ENCODE measurements at regions not wholly inside any gene's neighbourhood (a gene's known extent, or its start where the extent isn't known, plus 50 kb on each side); places are given as distances from the start of the nearest gene placed in this dataset.

DNA sequence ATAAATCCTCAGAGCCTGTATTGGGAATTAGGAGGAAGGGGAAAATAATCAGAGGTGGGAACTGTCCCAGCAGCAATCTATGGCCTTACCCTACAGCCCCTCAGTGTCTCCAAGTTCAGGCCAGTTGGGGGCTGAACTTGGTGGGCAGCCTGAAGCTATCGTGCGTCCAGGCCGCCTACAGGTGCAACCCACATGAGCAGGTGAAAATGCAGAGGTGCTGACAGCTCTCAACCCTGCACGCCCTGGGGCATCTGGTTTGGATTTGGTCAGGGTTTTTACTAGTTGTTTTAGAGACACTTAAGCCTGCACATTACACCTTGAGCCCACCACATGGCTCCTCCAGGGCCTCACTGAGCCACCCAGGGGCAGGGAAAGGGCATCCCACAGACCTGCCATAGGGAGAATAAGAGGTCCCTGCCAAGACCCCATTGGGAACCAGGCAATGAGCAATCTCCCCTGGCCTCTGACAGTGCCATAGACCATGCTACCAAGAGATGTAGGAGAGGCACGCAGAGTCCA, 209.5 kb downstream of the FOXD2 start:
- H3K27ac Mint-ChIP-seq = no peak overlapping the region

DNA sequence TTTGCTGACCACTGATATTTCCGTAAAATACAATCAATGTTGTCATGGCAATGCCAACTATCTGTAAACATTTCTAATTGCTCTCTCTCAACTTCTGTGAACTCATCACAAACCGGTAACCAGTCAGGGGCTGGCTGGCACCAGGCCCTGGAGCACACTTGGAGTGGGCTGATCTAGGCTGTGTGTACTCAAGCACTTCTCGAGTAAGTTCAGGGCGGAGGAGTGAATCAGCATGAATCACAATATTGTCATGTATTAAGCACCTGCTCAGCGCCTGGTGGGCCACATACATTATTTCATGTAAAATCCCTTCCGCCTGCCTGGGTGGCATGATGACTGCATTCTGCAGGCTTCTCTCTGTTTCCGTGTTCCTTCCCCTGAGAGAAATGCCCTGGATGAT, 212.4 kb downstream of the FOXD2 start:
- Mint-ChIP-seq H3K27ac (no peak overlapping the region), H3K4me1 (no peaks in the 10 kb centered on the region), H3K9me3 (ENCODE audit: low read depth) (no peaks in the 10 kb centered on the region), H3K36me3 (ENCODE audit: low read depth) (no peaks in the 10 kb centered on the region), H3K4me3 (no peak overlapping the region), H3K27me3 (peaks cover 14% of the 10 kb centered on the region)
- DNase-seq (no peak), ATAC-seq (no peak)
- POLR2A ChIA-PET = no interaction called here
- intact Hi-C loops (cut with DNase I, micrococcal nuclease) = no loop called here
- CTCF ChIA-PET = no interaction called here

More for the DNA sequence above, 209.5 kb downstream of the FOXD2 start:
- ChIA-PET CTCF (no interaction called here), POLR2A (no interaction called here)
- H3K27me3 Mint-ChIP-seq = peaks cover 3% of the 10 kb centered on the region
- no peak for ATAC-seq
- intact Hi-C loops (cut with DNase I, micrococcal nuclease) = no loop called here
- no peaks in the 10 kb centered on the region for H3K4me1 Mint-ChIP-seq
- no peaks in the 10 kb centered on the region for H3K9me3 Mint-ChIP-seq (ENCODE audit: low read depth)
- H3K4me3 Mint-ChIP-seq = no peak overlapping the region
- DNase-seq = no peak
- no peaks in the 10 kb centered on the region for H3K36me3 Mint-ChIP-seq (ENCODE audit: low read depth)

DNA sequence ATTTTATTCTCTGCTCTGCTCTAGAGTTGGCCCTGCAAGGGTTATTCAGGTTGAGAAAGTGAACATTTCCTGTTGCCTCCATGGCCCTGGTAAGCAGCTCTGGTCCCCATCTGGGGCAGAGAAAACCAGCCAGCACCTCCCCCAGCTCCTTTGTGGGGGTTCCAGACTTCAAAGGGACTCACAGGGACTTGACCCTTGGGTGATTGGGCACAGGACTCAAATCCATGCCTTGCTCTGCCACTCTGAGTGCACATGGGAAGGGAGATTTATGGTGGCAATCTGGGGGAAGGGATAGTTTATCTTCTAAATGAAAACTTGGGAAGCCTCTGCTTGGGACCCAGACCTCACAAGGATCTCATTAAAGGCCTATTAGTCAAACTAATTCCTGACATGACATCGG, 212.8 kb downstream of the FOXD2 start:
- CTCF ChIA-PET = no interaction called here
- Mint-ChIP-seq H3K27ac (no peak overlapping the region), H3K27me3 (peaks cover 14% of the 10 kb centered on the region), H3K36me3 (ENCODE audit: low read depth) (no peaks in the 10 kb centered on the region), H3K9me3 (ENCODE audit: low read depth) (no peaks in the 10 kb centered on the region), H3K4me3 (no peak overlapping the region), H3K4me1 (no peaks in the 10 kb centered on the region)
- DNase-seq (no peak), ATAC-seq (no peak)
- intact Hi-C loops (cut with DNase I, micrococcal nuclease) = no loop called here
- POLR2A ChIA-PET = no interaction called here

DNA sequence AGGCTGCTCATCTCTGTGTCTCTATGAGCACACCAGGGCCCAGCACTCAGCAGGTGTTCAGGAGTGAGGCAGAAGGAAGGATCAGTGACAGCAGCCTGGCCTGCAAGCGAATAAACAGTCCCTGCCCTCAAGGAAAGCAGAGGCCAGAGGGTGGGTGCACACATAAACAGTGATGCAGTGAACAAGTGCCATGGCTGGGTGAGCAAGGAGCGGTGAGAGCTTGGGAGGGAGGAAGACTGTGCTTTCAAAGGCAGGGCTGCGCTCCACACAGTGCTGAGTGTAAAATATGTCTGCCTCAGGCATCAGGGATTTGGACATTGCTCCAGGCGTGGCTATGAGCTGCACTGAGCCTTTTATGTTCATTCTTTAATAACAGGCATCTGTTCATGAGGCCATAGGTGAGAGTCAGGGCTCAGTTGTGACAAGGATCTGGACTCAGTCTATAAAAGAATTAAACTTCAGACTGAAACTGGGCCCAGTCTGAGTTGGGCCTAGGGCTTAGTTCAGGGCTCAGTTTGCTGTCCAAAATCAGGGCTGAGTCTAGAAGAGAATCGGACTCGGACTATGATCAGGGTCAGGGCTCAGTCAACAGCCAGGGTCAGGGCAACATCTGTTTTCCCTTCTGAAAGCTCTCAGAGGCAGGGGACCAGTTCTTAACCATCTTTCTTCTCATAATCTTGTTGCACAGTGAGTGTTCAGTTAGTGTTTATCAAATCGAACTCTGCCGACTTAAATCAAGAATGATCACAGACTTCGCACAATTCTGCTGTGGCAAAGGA, 213.7 kb downstream of the FOXD2 start:
- no peak overlapping the region for H3K4me3 Mint-ChIP-seq
- POLR2A ChIA-PET = no interaction called here

DNA sequence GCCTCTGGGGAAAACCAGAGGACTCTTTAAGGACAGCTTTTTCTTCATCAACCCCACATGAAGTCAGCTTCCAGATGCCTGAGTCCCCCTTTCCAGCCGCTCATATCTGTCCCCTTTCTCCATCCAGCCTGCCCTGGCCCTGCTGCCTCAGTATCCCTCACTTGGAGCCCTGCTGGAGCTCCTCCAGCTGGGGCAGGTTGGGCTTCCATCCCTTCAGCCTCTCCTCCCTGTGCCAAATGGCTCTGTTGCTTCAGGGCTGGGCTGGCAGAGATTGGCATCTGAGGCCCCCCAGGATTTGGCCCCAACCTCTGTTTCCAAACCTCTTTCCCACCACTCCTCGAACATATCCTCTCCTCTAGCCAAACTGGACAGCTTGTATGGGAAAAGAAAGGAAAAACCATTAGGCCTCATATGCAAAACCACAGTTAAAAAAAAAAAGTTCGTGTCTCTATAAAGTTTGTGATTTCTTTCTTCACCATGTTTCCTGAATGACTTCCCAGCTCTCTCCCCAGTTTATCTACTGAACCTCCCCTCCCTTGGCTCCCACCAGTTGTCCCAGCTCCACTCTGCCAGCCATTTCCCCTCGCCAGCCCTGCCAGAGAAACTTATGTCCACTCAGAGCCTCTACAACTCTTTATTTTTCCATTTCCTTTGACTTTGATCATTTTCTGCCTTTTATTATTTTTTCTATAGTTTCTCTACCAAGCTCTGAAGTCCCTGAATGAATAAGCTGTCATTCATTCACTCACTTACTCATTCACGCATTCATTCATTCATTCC, 217.9 kb downstream of the FOXD2 start:
- Mint-ChIP-seq H3K36me3 (ENCODE audit: low read depth) (no peaks in the 10 kb centered on the region), H3K4me1 (no peaks in the 10 kb centered on the region), H3K27ac (no peak overlapping the region), H3K27me3 (peaks cover 28% of the 10 kb centered on the region), H3K4me3 (no peak overlapping the region), H3K9me3 (ENCODE audit: low read depth) (no peaks in the 10 kb centered on the region)
- ATAC-seq = no peak
- DNase-seq = no peak
- CTCF ChIA-PET = interaction anchor here (0.7 kb wide), 1 partner anchor 70 kb away, joined by 3 read pairs; no protein-coding TSS in a partner anchor
- intact Hi-C loops (cut with DNase I, micrococcal nuclease) = no loop called here
- POLR2A ChIA-PET = no interaction called here

More for the DNA sequence above, 213.7 kb downstream of the FOXD2 start:
- Mint-ChIP-seq H3K27me3 (peaks cover 21% of the 10 kb centered on the region), H3K9me3 (ENCODE audit: low read depth) (no peaks in the 10 kb centered on the region), H3K27ac (no peak overlapping the region), H3K4me1 (no peaks in the 10 kb centered on the region), H3K36me3 (ENCODE audit: low read depth) (no peaks in the 10 kb centered on the region)
- DNase-seq (no peak), ATAC-seq (no peak)
- CTCF ChIA-PET = interaction anchor here (1.1 kb wide), 1 partner anchor 214 kb away, joined by 5 read pairs; the partner anchor contains the start of gene FOXD2
- intact Hi-C loops (cut with DNase I, micrococcal nuclease) = no loop called here

DNA sequence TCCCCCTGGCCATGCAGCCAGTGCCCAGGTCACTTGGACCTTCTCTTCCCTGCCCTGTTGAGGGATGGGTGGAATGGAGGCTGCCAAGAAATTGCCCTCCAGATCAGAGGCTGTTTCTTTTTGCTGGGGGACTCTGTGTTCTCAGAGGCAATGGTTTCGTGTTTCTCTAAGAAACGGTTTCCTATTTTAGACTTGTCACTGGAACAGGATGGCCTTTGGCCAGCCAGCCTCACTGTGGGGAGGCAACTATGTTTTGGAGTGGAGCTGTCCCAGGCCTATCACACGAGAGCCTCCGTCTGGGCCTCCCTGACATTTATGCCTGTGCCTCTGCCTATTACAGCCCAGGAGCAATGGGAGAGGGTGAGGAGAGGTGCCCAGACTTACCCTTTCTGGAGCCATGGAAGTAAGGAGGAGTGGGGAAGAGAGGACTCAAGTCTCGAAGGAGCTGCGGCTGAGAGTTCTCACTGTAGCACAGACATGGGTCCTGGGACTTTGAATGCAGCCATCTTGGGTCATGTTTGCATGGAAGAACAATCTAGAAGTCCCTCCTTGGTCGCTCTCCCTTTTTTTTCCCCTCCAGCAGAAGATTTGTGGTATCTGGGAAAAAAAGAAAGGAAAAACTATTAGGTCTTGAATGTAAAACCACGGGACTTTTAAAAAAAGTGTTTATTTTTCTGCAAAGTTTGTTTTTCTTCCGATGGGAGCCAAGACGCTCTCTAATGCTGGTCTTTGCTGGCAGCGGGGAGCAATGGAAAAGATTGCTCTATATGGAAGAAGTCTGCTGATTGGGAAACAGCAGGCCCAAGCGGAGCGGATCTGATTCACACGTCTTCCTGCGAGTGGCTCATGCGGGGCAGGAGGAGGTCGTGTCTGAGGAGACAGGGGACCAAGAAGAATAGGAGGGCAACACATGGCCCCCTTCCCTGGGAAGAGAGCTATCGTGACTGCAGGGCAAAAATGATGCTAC, 219.2 kb downstream of the FOXD2 start:
- Mint-ChIP-seq H3K27me3 (peaks cover 28% of the 10 kb centered on the region), H3K4me1 (no peaks in the 10 kb centered on the region), H3K27ac (no peak overlapping the region), H3K9me3 (ENCODE audit: low read depth) (no peaks in the 10 kb centered on the region), H3K36me3 (ENCODE audit: low read depth) (no peaks in the 10 kb centered on the region), H3K4me3 (no peak overlapping the region)
- POLR2A ChIA-PET = no interaction called here
- ATAC-seq (no peak), DNase-seq (no peak)
- CTCF ChIA-PET = no interaction called here
- intact Hi-C loops (cut with DNase I, micrococcal nuclease) = no loop called here

DNA sequence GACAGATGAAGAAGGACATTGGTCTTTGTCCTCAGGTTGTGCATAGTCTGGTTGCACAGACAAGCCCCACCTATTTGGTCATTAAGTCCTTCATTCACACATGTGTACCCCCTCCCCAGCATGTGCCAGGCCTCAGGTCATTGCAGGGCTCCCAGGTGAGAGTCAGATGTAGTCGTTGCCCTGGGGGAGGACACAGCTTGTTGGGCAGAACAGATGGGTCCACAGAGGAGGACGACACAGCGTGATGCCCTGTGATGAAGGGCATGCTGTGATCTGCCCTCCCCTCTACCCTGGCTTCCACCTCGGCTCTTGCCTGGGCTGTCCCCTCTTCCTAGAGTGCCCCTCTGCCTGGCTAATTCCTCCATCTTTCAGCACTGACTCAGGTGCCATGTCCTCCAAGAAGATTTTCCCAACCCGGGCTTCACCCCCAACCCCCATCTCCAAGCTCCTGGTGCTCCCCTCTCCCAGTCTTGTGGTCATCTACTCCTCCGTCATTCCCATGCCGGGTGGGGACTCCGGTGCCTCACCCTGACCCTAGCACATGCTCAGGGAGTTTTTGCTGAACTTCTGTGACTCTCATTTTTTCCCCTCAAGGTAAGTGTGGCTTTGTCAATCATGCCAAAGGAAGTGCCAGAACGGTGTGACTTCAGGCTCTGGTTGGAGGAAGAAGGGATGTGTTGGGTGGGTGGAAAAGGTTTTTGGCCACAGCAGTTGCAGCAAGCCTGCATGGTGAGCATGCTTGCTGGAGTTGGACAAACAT, 220.5 kb downstream of the FOXD2 start:
- Mint-ChIP-seq H3K27ac (no peak overlapping the region), H3K4me1 (no peaks in the 10 kb centered on the region), H3K9me3 (ENCODE audit: low read depth) (no peaks in the 10 kb centered on the region), H3K36me3 (ENCODE audit: low read depth) (no peaks in the 10 kb centered on the region), H3K4me3 (no peak overlapping the region), H3K27me3 (peaks cover 26% of the 10 kb centered on the region)
- intact Hi-C loops (cut with DNase I, micrococcal nuclease) = no loop called here
- no peak for DNase-seq
- POLR2A ChIA-PET = no interaction called here
- ATAC-seq = no peak
- CTCF ChIA-PET = no interaction called here

DNA sequence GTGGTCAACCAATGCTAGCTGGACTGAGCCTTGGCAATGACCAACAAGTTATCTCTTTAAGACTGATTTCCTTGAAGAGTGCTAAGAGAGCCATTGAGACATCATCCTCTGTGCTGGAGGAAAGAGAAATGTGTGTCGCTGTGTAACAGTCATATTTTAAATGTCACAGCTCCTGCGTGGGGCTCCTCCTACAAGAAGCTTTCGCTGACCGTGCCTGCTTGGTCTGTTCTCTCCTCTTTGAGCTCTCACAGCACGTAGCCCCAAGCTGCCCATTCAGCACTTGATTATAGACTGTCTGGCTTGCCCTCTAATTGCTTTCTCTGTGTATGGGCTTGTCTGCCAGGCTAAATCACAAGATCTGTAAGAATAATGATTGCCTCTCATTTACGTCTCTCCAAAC, 221.3 kb downstream of the FOXD2 start:
- POLR2A ChIA-PET = no interaction called here
- ATAC-seq (no peak), DNase-seq (no peak)
- H3K27me3 Mint-ChIP-seq = peaks cover 23% of the 10 kb centered on the region
- intact Hi-C loops (cut with DNase I, micrococcal nuclease) = no loop called here
- H3K9me3 Mint-ChIP-seq (ENCODE audit: low read depth) = no peaks in the 10 kb centered on the region
- H3K36me3 Mint-ChIP-seq (ENCODE audit: low read depth) = no peaks in the 10 kb centered on the region
- H3K27ac Mint-ChIP-seq = no peak overlapping the region
- no peaks in the 10 kb centered on the region for H3K4me1 Mint-ChIP-seq
- CTCF ChIA-PET = no interaction called here
- H3K4me3 Mint-ChIP-seq = no peak overlapping the region

DNA sequence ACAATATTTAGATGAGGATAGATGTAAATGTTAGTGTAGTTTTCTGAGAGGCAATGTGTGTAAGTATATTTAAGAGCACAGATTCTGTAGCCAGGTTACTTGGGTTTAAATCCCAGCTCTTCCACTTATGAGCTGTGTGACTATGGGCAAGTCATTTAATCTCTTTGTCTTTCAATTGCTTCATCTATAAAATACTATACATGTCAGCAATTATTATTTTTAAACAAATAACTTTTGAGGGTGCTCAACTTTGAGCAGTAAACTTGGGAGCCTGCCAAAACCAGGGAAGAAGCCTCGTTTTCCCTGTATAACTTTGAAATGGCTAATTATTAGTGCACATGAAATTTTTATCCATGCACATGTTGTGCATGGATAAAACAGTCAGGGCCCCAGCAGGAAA, 222.8 kb downstream of the FOXD2 start:
- ChIA-PET CTCF (no interaction called here), POLR2A (no interaction called here)
- intact Hi-C loops (cut with DNase I, micrococcal nuclease) = no loop called here
- Mint-ChIP-seq H3K4me1 (no peaks in the 10 kb centered on the region), H3K27ac (no peak overlapping the region), H3K9me3 (ENCODE audit: low read depth) (no peaks in the 10 kb centered on the region), H3K4me3 (no peak overlapping the region), H3K27me3 (peaks cover 17% of the 10 kb centered on the region), H3K36me3 (ENCODE audit: low read depth) (no peaks in the 10 kb centered on the region)
- DNase-seq (no peak), ATAC-seq (no peak)

DNA sequence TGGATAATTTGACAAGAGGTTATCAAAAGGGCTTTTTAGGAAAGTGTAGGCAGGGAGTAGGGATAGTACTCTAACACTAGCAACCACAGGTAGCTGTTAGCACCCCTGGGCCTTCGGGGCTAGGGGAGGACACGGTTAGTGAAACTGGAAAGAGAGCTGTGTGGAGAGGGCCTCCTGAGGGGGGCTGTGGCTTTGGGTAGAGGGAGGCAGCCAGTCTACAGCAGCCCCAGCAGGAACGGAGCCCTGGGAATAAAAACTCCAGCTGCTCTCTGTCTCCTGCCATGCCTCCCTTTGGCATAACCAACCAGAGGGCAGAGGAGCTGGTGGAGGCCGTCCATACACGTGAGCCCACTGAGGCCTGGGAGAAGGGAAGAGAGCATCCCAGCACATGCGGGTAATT, 223.2 kb downstream of the FOXD2 start:
- H3K4me3 Mint-ChIP-seq = no peak overlapping the region
- H3K36me3 Mint-ChIP-seq (ENCODE audit: low read depth) = no peaks in the 10 kb centered on the region
- intact Hi-C loops (cut with DNase I, micrococcal nuclease) = no loop called here
- no peak for ATAC-seq
- H3K4me1 Mint-ChIP-seq = no peaks in the 10 kb centered on the region
- peaks cover 14% of the 10 kb centered on the region for H3K27me3 Mint-ChIP-seq
- DNase-seq = no peak
- ChIA-PET CTCF (interaction anchor here (0.6 kb wide), 1 partner anchor 482 kb away, joined by 3 read pairs; no protein-coding TSS in a partner anchor), POLR2A (no interaction called here)
- H3K27ac Mint-ChIP-seq = no peak overlapping the region
- H3K9me3 Mint-ChIP-seq (ENCODE audit: low read depth) = no peaks in the 10 kb centered on the region

DNA sequence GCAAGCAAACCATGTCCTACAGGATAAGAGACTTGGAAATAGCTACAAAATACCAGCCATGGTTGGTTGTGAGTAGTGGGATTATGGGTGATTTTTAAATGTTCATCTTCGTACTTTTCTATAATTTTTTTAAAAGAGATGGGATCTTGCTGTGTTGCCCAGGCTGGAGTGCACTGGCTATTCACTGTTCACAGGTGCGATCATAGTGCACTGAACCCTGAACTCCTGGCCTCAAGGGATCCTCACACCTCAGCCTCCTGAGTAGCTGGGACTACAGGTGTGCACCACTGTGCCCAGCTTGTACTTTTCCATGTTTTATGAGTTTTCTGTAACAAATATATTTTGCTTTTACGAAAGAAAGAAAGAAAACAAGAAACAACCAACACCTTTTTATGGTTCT, 224.2 kb downstream of the FOXD2 start:
- no peak for DNase-seq
- no peaks in the 10 kb centered on the region for H3K4me1 Mint-ChIP-seq
- no peak overlapping the region for H3K27ac Mint-ChIP-seq
- intact Hi-C loops (cut with DNase I, micrococcal nuclease) = no loop called here
- no peak for ATAC-seq
- ChIA-PET CTCF (interaction anchor here (0.6 kb wide), 1 partner anchor 29 kb away, joined by 3 read pairs; no protein-coding TSS in a partner anchor), POLR2A (no interaction called here)
- no peaks in the 10 kb centered on the region for H3K9me3 Mint-ChIP-seq (ENCODE audit: low read depth)
- peaks cover 9% of the 10 kb centered on the region for H3K27me3 Mint-ChIP-seq
- H3K36me3 Mint-ChIP-seq (ENCODE audit: low read depth) = no peaks in the 10 kb centered on the region
- H3K4me3 Mint-ChIP-seq = no peak overlapping the region

Measured in activated CD4-positive, alpha-beta T cell treated with anti-CD3 and anti-CD28 coated beads for 36 hours (primary cell).